Pons (tissue), 1 donor: ENCODE measurements at regions not wholly inside any gene's neighbourhood (a gene's known extent, or its start where the extent isn't known, plus 50 kb on each side); places are given as distances from the start of the nearest gene placed in this dataset.
A peak's percentile ranks its signal among the peaks of the same experiment; 100 is the strongest.
"Not testable (repeated sequence)": the region's sequence is repeated elsewhere in the genome, so short reads cannot be mapped to it uniquely, and the experiment has no call there.

Experiments
- DNase-seq: peaks from one replicate; pipeline ENCODE4 v3.0.0-alpha.2; 2016; ENCODE audit warnings: low spot score

GRCh38 chr10:8379906-8380832 lies 325.7 kb downstream of the GATA3 start:
- no peak for DNase-seq

- no peak for DNase-seq
These were observed 326.5 kb downstream of the GATA3 start for GRCh38 chr10:8380833-8381496.

- no peak for DNase-seq
These were observed 332.3 kb downstream of the GATA3 start for GRCh38 chr10:8386781-8387180.

GRCh38 chr10:8389630-8390029 lies 335.1 kb downstream of the GATA3 start:
- DNase-seq: no peak

- DNase-seq: peak; percentile 4
These were observed 337.7 kb downstream of the GATA3 start for GRCh38 chr10:8392216-8392615.

- no peak for DNase-seq
These were observed 339.0 kb downstream of the GATA3 start for GRCh38 chr10:8393531-8393930.

- no peak for DNase-seq
These were observed 342.2 kb downstream of the GATA3 start for GRCh38 chr10:8396675-8397074.

GRCh38 chr10:8398771-8399170 lies 344.3 kb downstream of the GATA3 start:
- no peak for DNase-seq

- DNase-seq: no peak
These were observed 345.7 kb downstream of the GATA3 start for GRCh38 chr10:8400151-8400550.

GRCh38 chr10:8400892-8401291 lies 346.4 kb downstream of the GATA3 start:
- DNase-seq: no peak

GRCh38 chr10:8401531-8401930 lies 347.0 kb downstream of the GATA3 start:
- no peak for DNase-seq

- DNase-seq: no peak
These were observed 348.1 kb downstream of the GATA3 start for GRCh38 chr10:8402576-8402975.

- DNase-seq: no peak
These were observed 349.4 kb downstream of the GATA3 start for GRCh38 chr10:8403711-8404371.

- no peak for DNase-seq
These were observed 350.2 kb downstream of the GATA3 start for GRCh38 chr10:8404721-8405120.

GRCh38 chr10:8405596-8405995 lies 351.1 kb downstream of the GATA3 start:
- no peak for DNase-seq

- no peak for DNase-seq
These were observed 353.1 kb downstream of the GATA3 start for GRCh38 chr10:8407501-8408021.

GRCh38 chr10:8410506-8410905 lies 356.0 kb downstream of the GATA3 start:
- DNase-seq: no peak

GRCh38 chr10:8412541-8412940 lies 358.1 kb downstream of the GATA3 start:
- DNase-seq: no peak

- DNase-seq: not testable (repeated sequence)
These were observed 360.5 kb downstream of the GATA3 start for GRCh38 chr10:8415029-8415428.

GRCh38 chr10:8416192-8416701 lies 361.8 kb downstream of the GATA3 start:
- no peak for DNase-seq

GRCh38 chr10:8416760-8417159 lies 362.3 kb downstream of the GATA3 start:
- DNase-seq: no peak

GRCh38 chr10:8417631-8418030 lies 363.1 kb downstream of the GATA3 start:
- no peak for DNase-seq
